Neuronal stem cell (in vitro differentiated cells): ENCODE measurements at regions not wholly inside any gene's neighbourhood (a gene's known extent, or its start where the extent isn't known, plus 50 kb on each side); places are given as distances from the start of the nearest gene placed in this dataset.

Source experiments
- DNase-seq: peaks from one replicate; pipeline ENCODE4 v3.0.0-alpha.2; 2013; ENCODE audit warnings: low spot score
- H2AFZ ChIP-seq: one replicate; pipeline ENCODE4 v1.6.1; 2013; ENCODE audit warnings: mild to moderate bottlenecking, low read length, inconsistent platforms
- H2AK5ac ChIP-seq: 2 replicates; pipeline ENCODE4 v1.6.1; 2013; ENCODE audit warnings: low read depth, mild to moderate bottlenecking, inconsistent platforms, low read length, moderate library complexity, mixed read lengths
- H2BK120ac ChIP-seq: 2 replicates; pipeline ENCODE4 v1.6.1; 2013; ENCODE audit warnings: low read depth, mild to moderate bottlenecking, inconsistent platforms, low read length, moderate library complexity, mixed read lengths
- H2BK12ac ChIP-seq: one replicate; pipeline ENCODE4 v1.6.1; 2013; ENCODE audit warnings: low read length, inconsistent platforms
- H2BK15ac ChIP-seq: 2 replicates; pipeline ENCODE4 v1.6.1; 2013; ENCODE audit warnings: mild to moderate bottlenecking, low read length, inconsistent platforms, mixed read lengths
- H2BK5ac ChIP-seq: one replicate; pipeline ENCODE4 v1.6.1; 2013; ENCODE audit warnings: inconsistent platforms, mild to moderate bottlenecking, low read length, moderate library complexity
- H3K14ac ChIP-seq: one replicate; pipeline ENCODE4 v1.6.1; 2013; ENCODE audit warnings: low read length, inconsistent platforms
- H3K18ac ChIP-seq: 2 replicates; pipeline ENCODE4 v1.6.1; 2013; ENCODE audit warnings: low read length, inconsistent platforms
- H3K23ac ChIP-seq: 2 replicates; pipeline ENCODE4 v1.6.1; 2013; ENCODE audit warnings: low read depth, mild to moderate bottlenecking, mixed read lengths, low read length, inconsistent platforms; ENCODE audit not compliant: poor library complexity
- H3K27ac ChIP-seq: replicated peaks from 3 replicates; pipeline ENCODE4 v1.5.1; 2013; ENCODE audit warnings: low read length, inconsistent platforms
- H3K27me3 ChIP-seq, 3 experiments: 2 replicates each; pipeline ENCODE4 v1.6.1; 2013; ENCODE audit warnings: low read length in 3 of 3, mild to moderate bottlenecking in 2 of 3, inconsistent platforms in 1 of 3, low read depth in 1 of 3, mixed read lengths in 1 of 3, moderate library complexity in 1 of 3; ENCODE audit not compliant: control insufficient read depth in 3 of 3, insufficient read depth in 3 of 3
- H3K36me3 ChIP-seq, 2 donors: replicated peaks in 1 of 2; 2 replicates each; pipeline ENCODE4 v1.6.1; 2013; ENCODE audit warnings: low read length in 2 of 2; ENCODE audit not compliant: control insufficient read depth in 2 of 2, insufficient read depth in 2 of 2
- H3K4ac ChIP-seq: 2 replicates; pipeline ENCODE4 v1.6.1; 2013; ENCODE audit warnings: inconsistent platforms, mild to moderate bottlenecking, low read length, moderate library complexity
- H3K4me1 ChIP-seq, 2 donors: 1 replicate in 1 of 2; 2 replicates in 1 of 2; pipeline ENCODE4 v1.6.1; 2013; ENCODE audit warnings: low read length in 2 of 2, low read depth in 1 of 2; ENCODE audit not compliant: control insufficient read depth in 2 of 2, insufficient read depth in 1 of 2
- H3K4me2 ChIP-seq: one replicate; pipeline ENCODE4 v1.6.1; 2013; ENCODE audit warnings: mild to moderate bottlenecking, low read length, inconsistent platforms; ENCODE audit not compliant: insufficient read depth, poor library complexity, severe bottlenecking
- H3K4me3 ChIP-seq, 2 donors: 2 replicates each; pipeline ENCODE4 v1.5.1; 2013; ENCODE audit warnings: low read length in 2 of 2, mild to moderate bottlenecking in 2 of 2, inconsistent platforms in 1 of 2, moderate library complexity in 1 of 2
- H3K79me1 ChIP-seq: one replicate; pipeline ENCODE4 v1.6.1; 2013; ENCODE audit warnings: low read depth, mild to moderate bottlenecking, inconsistent platforms, low read length, moderate library complexity
- H3K9ac ChIP-seq: one replicate; pipeline ENCODE4 v1.6.1; 2013; ENCODE audit warnings: mild to moderate bottlenecking, low read depth, low read length, inconsistent platforms; ENCODE audit not compliant: poor library complexity
- H3K9me3 ChIP-seq, 2 donors: replicated peaks in 1 of 2; 2 replicates each; pipeline versions ENCODE3 to v1.6.1; 2013; ENCODE audit warnings: low read length in 2 of 2, mild to moderate bottlenecking in 2 of 2, inconsistent platforms in 1 of 2, low read depth in 1 of 2, mixed read lengths in 1 of 2, moderate library complexity in 1 of 2; ENCODE audit not compliant: control insufficient read depth in 2 of 2, insufficient read depth in 1 of 2
- H4K8ac ChIP-seq: one replicate; pipeline ENCODE4 v1.6.1; 2013; ENCODE audit warnings: low read depth, mild to moderate bottlenecking, inconsistent platforms, low read length, moderate library complexity
- H4K91ac ChIP-seq: one replicate; pipeline ENCODE4 v1.6.1; 2013; ENCODE audit warnings: low read length, low read depth, mild to moderate bottlenecking, inconsistent platforms; ENCODE audit not compliant: poor library complexity
- WGBS, 2 donors: extraction: QIAGEN DNeasy Blood & Tissue Kit; methylation state at CpG; one replicate each; pipeline ENCODE4 v1.1.7; 2013; ENCODE audit warnings: missing lambda C conversion rate in 2 of 2, mixed read lengths in 1 of 2; ENCODE audit not compliant: insufficient read length in 2 of 2, insufficient replicate concordance in 1 of 2; ENCODE audit errors: extremely low coverage in 2 of 2; 5-methylcytosine and 5-hydroxymethylcytosine counted together

- peaks cover 0 to under 1% of the 10 kb centered on the region in 2 donors for H3K36me3 ChIP-seq
- no peak for DNase-seq
- H3K9me3 ChIP-seq = no peaks in the 10 kb centered on the region
- no peak overlapping the region for H3K9ac ChIP-seq
- no peak overlapping the region for H3K4me3 ChIP-seq
- H4K91ac ChIP-seq = no peak overlapping the region
- no CpG with 5 or more reads among the region's 1 CpG for WGBS, 2 donors
- H4K8ac ChIP-seq = no peak overlapping the region
- H3K4me1 ChIP-seq = no peaks in the 10 kb centered on the region
- H3K27me3 ChIP-seq = no peaks in the 10 kb centered on the region
- no peak overlapping the region for H3K18ac ChIP-seq
- H2BK12ac ChIP-seq = no peak overlapping the region
- no peak overlapping the region for H3K23ac ChIP-seq
- no peak overlapping the region for H2AK5ac ChIP-seq
- H2BK120ac ChIP-seq = no peak overlapping the region
- no peak overlapping the region for H2AFZ ChIP-seq
- no peak overlapping the region for H3K14ac ChIP-seq
- H3K4me2 ChIP-seq = no peak overlapping the region
- no peaks in the 10 kb centered on the region for H3K79me1 ChIP-seq
- H3K27ac ChIP-seq = no peak overlapping the region
- no peak overlapping the region for H2BK15ac ChIP-seq
- H3K4ac ChIP-seq = no peak overlapping the region
- no peak overlapping the region for H2BK5ac ChIP-seq
These were observed 279.1 kb upstream of the AKR1E2 start for GRCh38 chr10:4546931-4547330.

DNA sequence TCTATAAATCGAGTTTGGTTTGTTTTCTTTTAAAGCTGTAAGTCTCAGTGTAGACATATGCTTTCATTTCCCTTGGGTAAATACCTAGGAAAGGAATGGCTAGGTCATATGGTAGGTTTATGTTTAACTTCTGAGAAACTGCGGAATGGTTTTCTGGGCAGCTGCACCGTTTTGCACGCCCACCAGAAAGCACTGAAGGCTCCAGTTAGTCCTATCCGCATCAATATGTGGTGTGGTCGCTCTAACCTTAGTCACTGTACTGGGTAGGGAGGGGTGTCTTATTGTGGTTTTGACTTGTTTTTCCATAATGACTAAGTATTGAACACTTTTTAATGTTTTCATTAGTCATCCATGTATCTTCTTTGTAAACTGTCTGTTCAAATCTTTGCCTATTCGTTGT is 279.5 kb upstream of the AKR1E2 start:
- Histone ChIP-seq H2AK5ac (no peak overlapping the region), H3K27ac (no peak overlapping the region), H4K8ac (no peak overlapping the region), H3K9me3 (no peaks in the 10 kb centered on the region), H3K36me3 (peaks cover 0 to 1% of the 10 kb centered on the region in 2 donors), H3K27me3 (no peaks in the 10 kb centered on the region), H2BK5ac (no peak overlapping the region), H3K14ac (no peak overlapping the region), H3K4me3 (no peak overlapping the region), H3K4me2 (no peak overlapping the region), H3K79me1 (no peaks in the 10 kb centered on the region), H3K18ac (no peak overlapping the region), H3K4me1 (no peaks in the 10 kb centered on the region), H4K91ac (no peak overlapping the region), H2BK15ac (no peak overlapping the region), H3K4ac (no peak overlapping the region), H3K9ac (no peak overlapping the region), H2AFZ (no peak overlapping the region), H3K23ac (no peak overlapping the region), H2BK12ac (no peak overlapping the region), H2BK120ac (no peak overlapping the region)
- WGBS, 2 donors = no CpG with 5 or more reads among the region's 7 CpGs
- no peak for DNase-seq

GRCh38 chr10:4545062-4545461 is 280.9 kb upstream of the AKR1E2 start:
- H4K91ac ChIP-seq = no peak overlapping the region
- no peak overlapping the region for H3K4me3 ChIP-seq
- H2AK5ac ChIP-seq = no peak overlapping the region
- H2BK15ac ChIP-seq = no peak overlapping the region
- H3K18ac ChIP-seq = no peak overlapping the region
- no peak overlapping the region for H2BK5ac ChIP-seq
- DNase-seq = no peak
- no peak overlapping the region for H4K8ac ChIP-seq
- no peak overlapping the region for H3K4ac ChIP-seq
- WGBS, 2 donors = no CpG with 5 or more reads among the region's 7 CpGs
- no peak overlapping the region for H3K4me2 ChIP-seq
- H3K4me1 ChIP-seq = no peaks in the 10 kb centered on the region
- H3K9me3 ChIP-seq = no peaks in the 10 kb centered on the region
- H3K23ac ChIP-seq = no peak overlapping the region
- H3K27me3 ChIP-seq = no peaks in the 10 kb centered on the region
- no peak overlapping the region for H3K9ac ChIP-seq
- no peak overlapping the region for H3K14ac ChIP-seq
- peaks cover 0 to 1% of the 10 kb centered on the region in 2 donors for H3K36me3 ChIP-seq
- no peak overlapping the region for H2BK12ac ChIP-seq
- H3K27ac ChIP-seq = no peak overlapping the region
- H3K79me1 ChIP-seq = no peaks in the 10 kb centered on the region
- no peak overlapping the region for H2AFZ ChIP-seq
- no peak overlapping the region for H2BK120ac ChIP-seq

DNA sequence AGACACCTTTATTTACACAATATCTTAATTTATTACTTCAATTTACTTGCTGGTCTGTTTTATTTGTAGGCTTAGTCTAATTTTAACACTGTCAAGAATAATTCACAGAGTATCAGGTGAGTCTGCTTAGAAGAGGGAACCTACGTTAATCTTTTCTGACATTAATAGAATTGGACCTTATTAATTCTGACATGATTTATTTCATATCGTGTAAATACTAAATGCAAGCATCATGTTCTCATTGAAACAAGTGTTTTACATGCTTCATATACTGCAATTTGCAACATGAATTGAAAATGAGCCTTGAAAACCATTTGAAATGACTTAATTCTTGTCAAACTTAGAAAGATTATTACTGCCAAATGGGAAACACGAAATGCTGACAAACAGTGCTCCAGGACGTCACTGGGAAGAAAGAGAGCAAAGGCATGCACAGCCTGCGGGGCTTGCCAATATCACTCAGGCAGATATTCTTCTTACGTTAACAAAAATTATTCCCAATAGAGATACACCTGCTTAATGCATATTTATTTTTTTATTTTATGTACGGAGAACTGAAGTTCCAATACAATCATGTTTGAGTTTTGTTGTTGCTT is 282.0 kb upstream of the AKR1E2 start:
- no peak overlapping the region for H3K4ac ChIP-seq
- H2BK15ac ChIP-seq = no peak overlapping the region
- H2BK12ac ChIP-seq = no peak overlapping the region
- no peak overlapping the region for H2AFZ ChIP-seq
- no peak for DNase-seq
- no peak overlapping the region for H3K27ac ChIP-seq
- no peak overlapping the region for H2BK5ac ChIP-seq
- peaks cover 0 to 1% of the 10 kb centered on the region in 2 donors for H3K36me3 ChIP-seq
- H3K9ac ChIP-seq = no peak overlapping the region
- no peak overlapping the region for H3K18ac ChIP-seq
- H3K4me2 ChIP-seq = no peak overlapping the region
- H2AK5ac ChIP-seq = no peak overlapping the region
- H3K27me3 ChIP-seq = no peaks in the 10 kb centered on the region
- H3K14ac ChIP-seq = no peak overlapping the region
- H3K79me1 ChIP-seq = no peaks in the 10 kb centered on the region
- H4K91ac ChIP-seq = no peak overlapping the region
- H3K4me3 ChIP-seq = no peak overlapping the region
- peaks cover 0 to 2% of the 10 kb centered on the region in 2 donors for H3K9me3 ChIP-seq
- no peaks in the 10 kb centered on the region for H3K4me1 ChIP-seq
- no peak overlapping the region for H2BK120ac ChIP-seq
- no peak overlapping the region for H3K23ac ChIP-seq
- H4K8ac ChIP-seq = no peak overlapping the region
- WGBS, 2 donors = no CpG with 5 or more reads among the region's 7 CpGs
